ENCODE measurements at regions not wholly inside any gene's neighbourhood (a gene's known extent, or its start where the extent isn't known, plus 50 kb on each side); places are given as distances from the start of the nearest gene placed in this dataset.

DNA sequence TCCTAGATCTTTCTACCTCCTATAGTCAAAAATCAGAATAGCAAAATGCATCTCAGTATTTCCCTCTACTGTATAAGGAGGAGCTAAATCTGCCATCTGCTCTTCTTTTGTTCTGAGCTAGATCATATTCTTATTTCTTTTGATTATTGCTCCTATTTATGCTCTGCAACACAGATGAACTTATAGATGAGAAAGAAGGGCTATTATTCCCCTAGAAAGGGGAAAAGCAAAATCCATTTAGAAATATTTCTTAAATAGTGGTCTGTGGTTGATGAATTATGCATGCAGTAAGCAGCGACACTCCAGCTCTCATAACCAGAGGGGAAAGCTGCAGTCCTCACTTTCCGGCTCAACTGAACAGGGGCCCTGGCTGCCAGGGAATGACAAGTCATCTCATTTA is 207.3 kb upstream of the SORCS1 start:
- Mint-ChIP-seq H3K4me3 (ENCODE audit: unreplicated experiment) (no peak overlapping the region), H3K9me3 (ENCODE audit: unreplicated experiment) (no peaks in the 10 kb centered on the region), H3K27ac (ENCODE audit: low read depth, unreplicated experiment) (no peak overlapping the region), H3K27me3 (ENCODE audit: insufficient read depth, unreplicated experiment) (no peaks in the 10 kb centered on the region), H3K4me1 (ENCODE audit: insufficient read depth, unreplicated experiment) (no peaks in the 10 kb centered on the region), H3K36me3 (ENCODE audit: insufficient read depth, unreplicated experiment) (no peaks in the 10 kb centered on the region)
- POLR2A ChIA-PET = no interaction called here
- CTCF ChIA-PET = interaction anchor here (1.7 kb wide), 1 partner anchor 666 kb away, joined by 6 read pairs; no protein-coding TSS in a partner anchor
- no TSS peak for BruUV-seq (replicated peaks)
- intact Hi-C loops (cut with micrococcal nuclease) = no loop called here
- TF ChIP-seq, protein P1, sequence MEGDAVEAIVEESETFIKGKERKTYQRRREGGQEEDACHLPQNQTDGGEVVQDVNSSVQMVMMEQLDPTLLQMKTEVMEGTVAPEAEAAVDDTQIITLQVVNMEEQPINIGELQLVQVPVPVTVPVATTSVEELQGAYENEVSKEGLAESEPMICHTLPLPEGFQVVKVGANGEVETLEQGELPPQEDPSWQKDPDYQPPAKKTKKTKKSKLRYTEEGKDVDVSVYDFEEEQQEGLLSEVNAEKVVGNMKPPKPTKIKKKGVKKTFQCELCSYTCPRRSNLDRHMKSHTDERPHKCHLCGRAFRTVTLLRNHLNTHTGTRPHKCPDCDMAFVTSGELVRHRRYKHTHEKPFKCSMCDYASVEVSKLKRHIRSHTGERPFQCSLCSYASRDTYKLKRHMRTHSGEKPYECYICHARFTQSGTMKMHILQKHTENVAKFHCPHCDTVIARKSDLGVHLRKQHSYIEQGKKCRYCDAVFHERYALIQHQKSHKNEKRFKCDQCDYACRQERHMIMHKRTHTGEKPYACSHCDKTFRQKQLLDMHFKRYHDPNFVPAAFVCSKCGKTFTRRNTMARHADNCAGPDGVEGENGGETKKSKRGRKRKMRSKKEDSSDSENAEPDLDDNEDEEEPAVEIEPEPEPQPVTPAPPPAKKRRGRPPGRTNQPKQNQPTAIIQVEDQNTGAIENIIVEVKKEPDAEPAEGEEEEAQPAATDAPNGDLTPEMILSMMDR (IDR thresholded peaks at IDR 0.05; ENCODE audit: unreplicated experiment) = no peak
- DNase-seq (ENCODE audit: unreplicated experiment) = no peak

DNA sequence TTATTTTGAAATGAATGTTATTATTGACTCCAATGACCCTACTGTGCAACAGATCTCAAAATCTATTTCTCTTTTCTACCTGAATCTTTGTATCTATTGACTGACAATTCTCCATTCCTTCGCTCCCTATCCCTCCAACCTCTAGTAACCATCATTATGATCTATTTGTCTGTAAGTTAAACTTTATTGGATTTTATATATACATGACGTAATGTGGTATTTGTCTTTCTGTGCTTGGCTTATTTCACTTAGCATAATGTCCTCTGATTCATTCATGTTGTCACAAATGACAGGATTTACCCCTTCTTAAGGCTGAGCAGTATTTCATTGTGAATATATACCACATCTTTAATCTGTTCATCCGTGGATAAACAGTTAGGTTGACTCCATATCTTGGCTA is 200.4 kb upstream of the SORCS1 start:
- no peak for DNase-seq (ENCODE audit: unreplicated experiment)
- TF ChIP-seq, protein P1 (IDR thresholded peaks at IDR 0.05; ENCODE audit: unreplicated experiment) = no peak
- Mint-ChIP-seq H3K4me3 (ENCODE audit: unreplicated experiment) (no peak overlapping the region), H3K9me3 (ENCODE audit: unreplicated experiment) (no peaks in the 10 kb centered on the region), H3K36me3 (ENCODE audit: insufficient read depth, unreplicated experiment) (no peaks in the 10 kb centered on the region), H3K27ac (ENCODE audit: low read depth, unreplicated experiment) (no peak overlapping the region), H3K27me3 (ENCODE audit: insufficient read depth, unreplicated experiment) (no peaks in the 10 kb centered on the region), H3K4me1 (ENCODE audit: insufficient read depth, unreplicated experiment) (no peaks in the 10 kb centered on the region)
- POLR2A ChIA-PET = no interaction called here
- CTCF ChIA-PET = interaction anchor here (0.6 kb wide), 1 partner anchor 99 kb away, joined by 4 read pairs; no protein-coding TSS in a partner anchor
- no TSS peak for BruUV-seq (replicated peaks)
- intact Hi-C loops (cut with micrococcal nuclease) = no loop called here

DNA sequence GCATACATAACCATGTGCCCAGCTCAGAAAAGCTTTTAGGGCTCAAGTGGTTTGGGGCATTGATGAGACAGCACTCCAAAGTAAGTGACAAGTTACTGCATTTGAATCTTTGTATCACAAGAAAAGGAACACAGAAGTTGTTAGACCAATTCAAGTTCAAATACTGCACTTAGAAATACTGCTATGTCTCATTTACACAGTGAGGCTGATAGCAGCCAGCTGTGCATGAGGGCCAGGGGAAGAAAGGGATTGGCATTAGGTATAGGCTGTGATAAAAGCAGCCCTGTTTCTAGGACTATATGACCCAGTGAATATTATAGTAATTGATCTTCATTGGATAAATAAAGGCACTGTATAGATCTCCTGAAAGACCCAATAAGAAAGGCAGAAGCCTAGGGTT is 197.8 kb upstream of the SORCS1 start:
- H3K27ac Mint-ChIP-seq (ENCODE audit: low read depth, unreplicated experiment) = no peak overlapping the region
- ChIA-PET POLR2A (no interaction called here), CTCF (interaction anchor here (0.6 to 1.1 kb wide), 2 partner anchors 15 to 1567 kb away, joined by 3 read pairs; no protein-coding TSS in a partner anchor)
- no peaks in the 10 kb centered on the region for H3K27me3 Mint-ChIP-seq (ENCODE audit: insufficient read depth, unreplicated experiment)
- H3K9me3 Mint-ChIP-seq (ENCODE audit: unreplicated experiment) = no peaks in the 10 kb centered on the region
- no peak for DNase-seq (ENCODE audit: unreplicated experiment)
- no peaks in the 10 kb centered on the region for H3K4me1 Mint-ChIP-seq (ENCODE audit: insufficient read depth, unreplicated experiment)
- TF ChIP-seq, protein P1 (IDR thresholded peaks at IDR 0.05; ENCODE audit: unreplicated experiment) = no peak
- no peak overlapping the region for H3K4me3 Mint-ChIP-seq (ENCODE audit: unreplicated experiment)
- intact Hi-C loops (cut with micrococcal nuclease) = no loop called here
- no TSS peak for BruUV-seq (replicated peaks)
- no peaks in the 10 kb centered on the region for H3K36me3 Mint-ChIP-seq (ENCODE audit: insufficient read depth, unreplicated experiment)

DNA sequence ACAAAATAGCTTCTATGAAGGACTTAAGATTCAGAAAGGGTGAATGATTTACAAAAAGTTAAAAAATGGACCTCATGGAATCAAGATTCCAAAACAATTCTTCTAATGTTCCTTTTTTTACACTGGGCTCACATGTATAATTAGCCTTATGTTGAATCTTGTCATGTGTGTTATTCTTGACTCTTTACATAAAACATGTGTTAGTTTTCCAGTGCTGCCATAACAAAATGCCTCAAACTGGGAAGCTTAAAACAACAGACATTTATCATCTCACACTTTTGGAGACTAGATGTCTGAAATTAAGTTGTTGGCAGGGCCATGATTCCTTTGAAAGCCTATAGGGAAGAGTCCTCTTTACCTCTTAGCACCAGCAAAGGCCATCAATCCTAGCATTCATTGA is 192.5 kb upstream of the SORCS1 start:
- Mint-ChIP-seq H3K4me1 (ENCODE audit: insufficient read depth, unreplicated experiment) (no peaks in the 10 kb centered on the region), H3K4me3 (ENCODE audit: unreplicated experiment) (no peak overlapping the region), H3K9me3 (ENCODE audit: unreplicated experiment) (no peaks in the 10 kb centered on the region), H3K27ac (ENCODE audit: low read depth, unreplicated experiment) (no peak overlapping the region), H3K27me3 (ENCODE audit: insufficient read depth, unreplicated experiment) (no peaks in the 10 kb centered on the region), H3K36me3 (ENCODE audit: insufficient read depth, unreplicated experiment) (no peaks in the 10 kb centered on the region)
- TF ChIP-seq, protein P1 (IDR thresholded peaks at IDR 0.05; ENCODE audit: unreplicated experiment) = no peak
- DNase-seq (ENCODE audit: unreplicated experiment) = no peak
- ChIA-PET CTCF (no interaction called here), POLR2A (no interaction called here)
- intact Hi-C loops (cut with micrococcal nuclease) = no loop called here
- no TSS peak for BruUV-seq (replicated peaks)

All from MCF 10A (cell line).